HepG2 (cell line): ENCODE measurements at regions not wholly inside any gene's neighbourhood (a gene's known extent, or its start where the extent isn't known, plus 50 kb on each side); places are given as distances from the start of the nearest gene placed in this dataset.

Experiments used
- ATAC-seq: fragments of 200-7000 bp; cut with Tn5 transposase; 3 replicates; pipeline ENCODE4 v1.9.1; 2020; ENCODE audit warnings: mild to moderate bottlenecking, moderate library complexity
- BruUV-seq: library from RNA; stranded (reverse); fragments of 400-500 nt; replicated peaks from 2 replicates; lab custom pipeline; 2021; lab: Mats Ljungman, UMichigan
- CTCF ChIA-PET: fragments of 300-600 bp; formaldehyde crosslinking; extraction: SDS; loops from one replicate; lab custom pipeline; 2021; ENCODE audit warnings: low total read pairs, inconsistent platforms, low intra/inter-chr PET ratio; lab: Yijun Ruan, JAX
- POLR2A ChIA-PET: fragments of 350-600 bp; sonication (Branson Sonifier 250); formaldehyde crosslinking; loops from one replicate; lab custom pipeline; 2020; ENCODE audit warnings: antibody characterized with exemption, inconsistent platforms; lab: Yijun Ruan, JAX
- DNase-seq: peaks from one replicate; pipeline ENCODE4 v3.0.0-alpha.2; 2015; ENCODE audit warnings: low spot score
- FAIRE-seq: peaks from 3 replicates; lab custom pipeline; 2011; peaks lifted over from hg19 to GRCh38; lab: Jason Lieb, UNC
- H2AFZ ChIP-seq: one replicate; pipeline ENCODE4 v1.6.1; 2011; ENCODE audit warnings: low read length, inconsistent platforms
- H3K27ac ChIP-seq: fragments of 300-600 bp; 3 replicates; pipeline ENCODE4 v1.8.0; 2011; ENCODE audit warnings: mixed run types, mild to moderate bottlenecking, mixed read lengths, low read length, inconsistent platforms; ENCODE audit not compliant: insufficient read depth; ENCODE audit errors: extremely low read length
- H3K27me3 ChIP-seq, 2 experiments: fragments of 200-600 bp in 1 of 2; 2 replicates in 1 of 2; 3 replicates in 1 of 2; pipeline versions ENCODE4 v1.6.0 to v1.8.0; 2011; ENCODE audit warnings: low read length in 2 of 2, mild to moderate bottlenecking in 2 of 2, moderate library complexity in 2 of 2, inconsistent platforms in 1 of 2; ENCODE audit not compliant: insufficient read depth in 2 of 2, control insufficient read depth in 1 of 2
- H3K36me3 ChIP-seq, 2 experiments: fragments of 200-600 bp in 1 of 2; replicated peaks in 1 of 2; 2 replicates in 1 of 2; 3 replicates in 1 of 2; pipeline versions ENCODE4 v1.5.1 to v1.8.0; 2011; ENCODE audit warnings: low read length in 2 of 2, inconsistent platforms in 1 of 2; ENCODE audit not compliant: insufficient read depth in 2 of 2, control insufficient read depth in 1 of 2
- H3K4me1 ChIP-seq: 2 replicates; pipeline ENCODE4 v1.5.1; 2012; ENCODE audit warnings: low read length, inconsistent platforms; ENCODE audit not compliant: insufficient read depth
- H3K4me2 ChIP-seq: 2 replicates; pipeline ENCODE4 v1.6.0; 2011; ENCODE audit warnings: low read depth, low read length, inconsistent platforms
- H3K4me3 ChIP-seq, 3 experiments: fragments of 200-600 bp in 1 of 3; sonication (generic), shearing (Covaris generic) in 1 of 3; replicated peaks in 1 of 3; 2 replicates each; pipeline ENCODE4 v1.5.1; 2011 to 2016; ENCODE audit warnings: low read length in 3 of 3, inconsistent platforms in 2 of 3, low read depth in 2 of 3, mild to moderate bottlenecking in 2 of 3, control low read depth in 1 of 3, mixed read lengths in 1 of 3; ENCODE audit not compliant: insufficient read depth in 1 of 3
- H3K79me2 ChIP-seq: one replicate; pipeline ENCODE4 v1.6.1; 2011; ENCODE audit warnings: low read length, inconsistent platforms; ENCODE audit not compliant: insufficient read depth
- H3K9ac ChIP-seq: 2 replicates; pipeline ENCODE4 v1.6.0; 2011; ENCODE audit warnings: mild to moderate bottlenecking, low read depth, low read length, inconsistent platforms; ENCODE audit not compliant: insufficient read depth
- H3K9me3 ChIP-seq: 2 replicates; pipeline ENCODE4 v1.5.1; 2012; ENCODE audit warnings: mild to moderate bottlenecking, low read length
- H4K20me1 ChIP-seq: 2 replicates; pipeline ENCODE4 v1.6.0; 2011; ENCODE audit warnings: inconsistent platforms, mild to moderate bottlenecking, low read length, moderate library complexity; ENCODE audit not compliant: insufficient read depth
- ATM ChIP-seq: fragments of 450-650 bp; IDR thresholded peaks from 2 replicates; pipeline ENCODE4 v1.7.1; 2017; ENCODE audit warnings: mild to moderate bottlenecking, borderline replicate concordance
- FOSL2 ChIP-seq: sonication (generic); formaldehyde crosslinking; IDR thresholded peaks from 2 replicates; pipeline ENCODE4 v1.4.0; 2020; ENCODE audit warnings: missing genetic modification reagents
- KAT7 ChIP-seq: IDR thresholded peaks from 2 replicates; pipeline ENCODE4 v1.6.1; 2018; ENCODE audit warnings: borderline replicate concordance, missing compliant biosample characterization
- RFXAP ChIP-seq: sonication (generic); formaldehyde crosslinking; IDR thresholded peaks from 2 replicates; pipeline ENCODE4 v1.4.0; 2020; ENCODE audit warnings: missing genetic modification reagents, borderline replicate concordance
- SMAD1 ChIP-seq: sonication (generic); formaldehyde crosslinking; IDR thresholded peaks from 2 replicates; pipeline ENCODE4 v1.4.0; 2020; ENCODE audit warnings: missing genetic modification reagents, low read depth, mild to moderate bottlenecking, borderline replicate concordance
- SRSF9 ChIP-seq: fragments of 200-400 bp; formaldehyde crosslinking; IDR thresholded peaks from 2 replicates; pipeline ENCODE4 v1.6.1; 2018; ENCODE audit warnings: borderline replicate concordance, mild to moderate bottlenecking, low read depth, low read length; ENCODE audit not compliant: insufficient read depth, poor library complexity, severe bottlenecking
- ZFX ChIP-seq: sonication (generic); formaldehyde crosslinking; IDR thresholded peaks from 2 replicates; pipeline ENCODE4 v1.4.0; 2020; ENCODE audit warnings: mild to moderate bottlenecking, low read depth, missing genetic modification reagents, moderate library complexity
- ZNF503 ChIP-seq: sonication (generic); formaldehyde crosslinking; IDR thresholded peaks from 2 replicates; pipeline ENCODE4 v1.4.0; 2020; ENCODE audit warnings: missing genetic modification reagents
- ZNF800 ChIP-seq: sonication (generic); formaldehyde crosslinking; IDR thresholded peaks from 2 replicates; pipeline ENCODE4 v1.4.0; 2020; ENCODE audit warnings: missing genetic modification reagents
- WGBS: methylation state at CpG from one replicate; pipeline ENCODE4 v1.1.6; 2017; ENCODE audit warnings: low lambda C conversion rate; 5-methylcytosine and 5-hydroxymethylcytosine counted together
- in situ Hi-C: cut with HindIII; loops from 2 replicates; pipeline ENCODE4 v1.10.0; 2017; ENCODE audit warnings: low pct_unique_long_range_greater_than_20kb; ENCODE audit not compliant: extremely low pct_ligation_motif_present
- intact Hi-C: fragments of 100-400 bp; cut with micrococcal nuclease; formaldehyde crosslinking; loops from one replicate; pipeline ENCODE4 v1.10.0; 2022; ENCODE audit not compliant: unreplicated experiment
- TF ChIP-seq, protein P1 (sequence below): sonication (generic); formaldehyde crosslinking; IDR thresholded peaks from 2 replicates; pipeline ENCODE4 v1.8.1; 2023; ENCODE audit warnings: missing genetic modification reagents, inconsistent platforms, borderline replicate concordance

GRCh38 chr2:7895289-7895688 lies 786.6 kb upstream of the ID2 start:
- no peak overlapping the region for H3K4me2 ChIP-seq
- CTCF ChIA-PET, result no interaction called here
- H3K9ac ChIP-seq, result no peak overlapping the region
- H3K9me3 ChIP-seq, result no peaks in the 10 kb centered on the region
- no peaks in the 10 kb centered on the region for H3K79me2 ChIP-seq
- no peak overlapping the region for H3K4me3 ChIP-seq
- in situ Hi-C loops, result no loop called here
- TF ChIP-seq ZNF503 (CRISPR knock-in tag) (no peak), RFXAP (CRISPR knock-in tag) (no peak), FOSL2 (CRISPR knock-in tag) (no peak), ATM (no peak)
- TF ChIP-seq, all 625 proteins: peak for 0
- BruUV-seq, result no TSS peak
- WGBS, result 6% methylated on average over 3 of the region's 3 CpGs
- H2AFZ ChIP-seq, result no peak overlapping the region
- H4K20me1 ChIP-seq, result no peaks in the 10 kb centered on the region
- DNase-seq (no peak), ATAC-seq (no peak), FAIRE-seq (no peak)
- no peaks in the 10 kb centered on the region for H3K36me3 ChIP-seq
- no peak overlapping the region for H3K27ac ChIP-seq
- POLR2A ChIA-PET, result no interaction called here
- no peaks in the 10 kb centered on the region; a peak in 1 of 5 replicates for H3K27me3 ChIP-seq
- intact Hi-C loops, result no loop called here
- no peaks in the 10 kb centered on the region for H3K4me1 ChIP-seq

DNA sequence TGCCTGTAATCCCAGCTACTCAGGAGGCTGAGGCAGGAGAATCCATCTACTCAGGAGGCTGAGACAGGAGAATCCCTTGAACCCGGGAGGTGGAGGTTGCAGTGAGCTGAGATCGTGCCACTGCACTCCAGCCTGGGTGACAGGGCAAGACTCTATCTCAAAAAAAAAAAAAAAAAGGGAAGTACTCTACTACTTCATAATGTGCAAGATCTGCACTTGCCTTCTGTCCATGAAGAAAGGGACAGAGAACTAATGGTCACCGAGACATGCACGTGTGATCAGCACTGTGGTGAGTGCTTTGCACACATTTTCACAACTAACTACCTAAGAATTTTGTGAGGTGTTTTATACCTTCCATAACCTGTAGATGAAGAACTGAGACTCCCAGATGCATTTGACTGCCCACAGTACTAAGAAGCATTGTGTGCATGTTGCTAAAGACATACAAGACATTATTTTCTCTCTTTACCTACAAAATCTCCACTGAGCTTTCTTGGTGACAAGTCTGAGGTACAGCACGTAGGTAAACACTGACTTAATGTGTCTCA lies 784.8 kb upstream of the ID2 start:
- no peaks in the 10 kb centered on the region for H3K36me3 ChIP-seq
- in situ Hi-C loops (no loop called here), intact Hi-C loops (no loop called here)
- no peak overlapping the region for H3K4me2 ChIP-seq
- no peak for DNase-seq
- no peaks in the 10 kb centered on the region for H3K79me2 ChIP-seq
- no peaks in the 10 kb centered on the region for H3K4me1 ChIP-seq
- no peak for FAIRE-seq
- no peak for ATAC-seq
- no peaks in the 10 kb centered on the region for H3K9me3 ChIP-seq
- no peaks in the 10 kb centered on the region; a peak in 1 of 5 replicates for H3K27me3 ChIP-seq
- H3K27ac ChIP-seq, result no peak overlapping the region
- H4K20me1 ChIP-seq, result no peaks in the 10 kb centered on the region
- no peak overlapping the region for H2AFZ ChIP-seq
- no peak overlapping the region for H3K4me3 ChIP-seq
- H3K9ac ChIP-seq, result no peak overlapping the region
- 36% methylated on average over 5 of the region's 5 CpGs for WGBS
- POLR2A ChIA-PET, result no interaction called here
- CTCF ChIA-PET, result no interaction called here
- no TSS peak for BruUV-seq
- TF ChIP-seq ZFX (CRISPR knock-in tag), result no peak
- no peak for TF ChIP-seq SRSF9
- TF ChIP-seq, protein P1, sequence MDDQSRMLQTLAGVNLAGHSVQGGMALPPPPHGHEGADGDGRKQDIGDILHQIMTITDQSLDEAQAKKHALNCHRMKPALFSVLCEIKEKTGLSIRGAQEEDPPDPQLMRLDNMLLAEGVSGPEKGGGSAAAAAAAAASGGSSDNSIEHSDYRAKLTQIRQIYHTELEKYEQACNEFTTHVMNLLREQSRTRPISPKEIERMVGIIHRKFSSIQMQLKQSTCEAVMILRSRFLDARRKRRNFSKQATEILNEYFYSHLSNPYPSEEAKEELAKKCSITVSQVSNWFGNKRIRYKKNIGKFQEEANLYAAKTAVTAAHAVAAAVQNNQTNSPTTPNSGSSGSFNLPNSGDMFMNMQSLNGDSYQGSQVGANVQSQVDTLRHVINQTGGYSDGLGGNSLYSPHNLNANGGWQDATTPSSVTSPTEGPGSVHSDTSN (CRISPR knock-in tag), result no peak
- no peak for TF ChIP-seq SMAD1 (CRISPR knock-in tag)
- no peak for TF ChIP-seq KAT7 (CRISPR knock-in tag)
- TF ChIP-seq ZNF800, result no peak
